Astrocyte (in vitro differentiated cells and primary cell): ENCODE measurements at regions not wholly inside any gene's neighbourhood (a gene's known extent, or its start where the extent isn't known, plus 50 kb on each side); places are given as distances from the start of the nearest gene placed in this dataset.

Experiments used
- DNase-seq: peaks from one replicate; pipeline ENCODE4 v3.0.0-alpha.2; 2010; ENCODE audit warnings: low read depth
- FAIRE-seq: peaks from 2 replicates; lab custom pipeline; 2011; peaks lifted over from hg19 to GRCh38; lab: Jason Lieb, UNC
- H2AFZ ChIP-seq: 2 replicates; pipeline ENCODE4 v1.6.0; 2012; ENCODE audit warnings: low read depth, low read length, inconsistent platforms
- H3K27ac ChIP-seq: 2 replicates; pipeline ENCODE4 v1.5.1; 2011; ENCODE audit warnings: low read depth, low read length, inconsistent platforms
- H3K27me3 ChIP-seq: 2 replicates; pipeline ENCODE4 v1.6.0; 2011; ENCODE audit warnings: low read length, inconsistent platforms; ENCODE audit not compliant: insufficient read depth
- H3K36me3 ChIP-seq: 2 replicates; pipeline ENCODE4 v1.5.1; 2011; ENCODE audit warnings: low read length, inconsistent platforms; ENCODE audit not compliant: insufficient read depth
- H3K4me1 ChIP-seq: 2 replicates; pipeline ENCODE4 v1.5.1; 2011; ENCODE audit warnings: low read length, inconsistent platforms; ENCODE audit not compliant: insufficient read depth
- H3K4me2 ChIP-seq: 2 replicates; pipeline ENCODE4 v1.6.0; 2012; ENCODE audit warnings: low read length, inconsistent platforms
- H3K4me3 ChIP-seq: 2 replicates; pipeline ENCODE4 v1.5.1; 2011; ENCODE audit warnings: low read depth, mild to moderate bottlenecking, low read length, inconsistent platforms; ENCODE audit not compliant: insufficient read depth
- H3K79me2 ChIP-seq: 2 replicates; pipeline ENCODE4 v1.6.0; 2012; ENCODE audit warnings: mild to moderate bottlenecking, low read length, inconsistent platforms; ENCODE audit not compliant: insufficient read depth
- H3K9ac ChIP-seq: 2 replicates; pipeline ENCODE4 v1.6.0; 2012; ENCODE audit warnings: mild to moderate bottlenecking, low read length, inconsistent platforms
- H3K9me3 ChIP-seq: 2 replicates; pipeline ENCODE4 v1.5.1; 2012; ENCODE audit warnings: low read depth, mild to moderate bottlenecking, low read length, inconsistent platforms; ENCODE audit not compliant: insufficient read depth
- H4K20me1 ChIP-seq: 2 replicates; pipeline ENCODE4 v1.6.0; 2012; ENCODE audit warnings: low read length, inconsistent platforms; ENCODE audit not compliant: insufficient read depth
- H3K27ac Mint-ChIP-seq: one replicate; pipeline ENCODE4 v1.8.0; 2021; ENCODE audit warnings: mild to moderate bottlenecking, mixed read lengths; ENCODE audit not compliant: unreplicated experiment
- H3K27me3 Mint-ChIP-seq: one replicate; pipeline ENCODE4 v1.8.0; 2021; ENCODE audit warnings: low read depth, mixed read lengths; ENCODE audit not compliant: unreplicated experiment
- H3K36me3 Mint-ChIP-seq: one replicate; pipeline ENCODE4 v1.8.0; 2021; ENCODE audit warnings: low read depth, mixed read lengths; ENCODE audit not compliant: unreplicated experiment
- H3K4me1 Mint-ChIP-seq: one replicate; pipeline ENCODE4 v1.8.0; 2021; ENCODE audit warnings: low read depth, mixed read lengths; ENCODE audit not compliant: unreplicated experiment
- H3K4me3 Mint-ChIP-seq: one replicate; pipeline ENCODE4 v1.8.0; 2021; ENCODE audit warnings: mild to moderate bottlenecking, moderate library complexity, mixed read lengths; ENCODE audit not compliant: unreplicated experiment
- H3K9me3 Mint-ChIP-seq: one replicate; pipeline ENCODE4 v1.8.0; 2021; ENCODE audit warnings: mild to moderate bottlenecking, mixed read lengths; ENCODE audit not compliant: unreplicated experiment
- CTCF ChIP-seq: IDR thresholded peaks from 2 replicates; pipeline ENCODE4 v1.5.1; 2011; ENCODE audit warnings: low read depth, mild to moderate bottlenecking, inconsistent platforms, low read length, moderate library complexity; ENCODE audit not compliant: insufficient read depth
- EZH2 ChIP-seq: IDR thresholded peaks from 2 replicates; pipeline ENCODE4 v1.6.1; 2012; ENCODE audit warnings: mild to moderate bottlenecking, low read length, inconsistent platforms; ENCODE audit not compliant: insufficient read depth

- Mint-ChIP-seq H3K27me3 (peaks cover 45% of the 10 kb centered on the region), H3K9me3 (peaks cover 16% of the 10 kb centered on the region), H3K27ac (no peak overlapping the region), H3K4me3 (no peak overlapping the region), H3K4me1 (no peaks in the 10 kb centered on the region), H3K36me3 (no peaks in the 10 kb centered on the region)
- no peaks in the 10 kb centered on the region for H3K79me2 ChIP-seq
- H3K4me3 ChIP-seq: no peak overlapping the region
- H3K36me3 ChIP-seq: no peaks in the 10 kb centered on the region
- H3K4me2 ChIP-seq: no peak overlapping the region
- peaks cover 2% of the 10 kb centered on the region for H3K9me3 ChIP-seq
- H3K4me1 ChIP-seq: no peaks in the 10 kb centered on the region
- no peaks in the 10 kb centered on the region for H4K20me1 ChIP-seq
- H3K27me3 ChIP-seq: no peaks in the 10 kb centered on the region
- no peak overlapping the region for H2AFZ ChIP-seq
- DNase-seq (no peak), FAIRE-seq (no peak)
- H3K9ac ChIP-seq: no peak overlapping the region
- no peak overlapping the region for H3K27ac ChIP-seq
- no peak for TF ChIP-seq CTCF
- TF ChIP-seq EZH2: no peak
Measured at GRCh38 chr20:63107449-63108200, 100.9 kb upstream of the BHLHE23 start.

- no peak overlapping the region for H2AFZ ChIP-seq
- no peaks in the 10 kb centered on the region for H3K9me3 ChIP-seq
- no peak for FAIRE-seq
- no peak for DNase-seq
- no peak for TF ChIP-seq EZH2
- no peak for TF ChIP-seq CTCF
- no peak overlapping the region for H3K4me2 ChIP-seq
- Mint-ChIP-seq H3K36me3 (no peaks in the 10 kb centered on the region), H3K27ac (no peak overlapping the region), H3K4me1 (no peaks in the 10 kb centered on the region), H3K9me3 (peaks cover 14% of the 10 kb centered on the region), H3K4me3 (no peak overlapping the region), H3K27me3 (peaks cover 43% of the 10 kb centered on the region)
- peaks cover 3% of the 10 kb centered on the region for H3K4me1 ChIP-seq
- H3K27ac ChIP-seq: no peak overlapping the region
- H3K9ac ChIP-seq: no peak overlapping the region
- no peak overlapping the region for H3K4me3 ChIP-seq
- peaks cover 3% of the 10 kb centered on the region for H3K27me3 ChIP-seq
- H4K20me1 ChIP-seq: no peaks in the 10 kb centered on the region
- H3K79me2 ChIP-seq: no peaks in the 10 kb centered on the region
- no peaks in the 10 kb centered on the region for H3K36me3 ChIP-seq
Measured at GRCh38 chr20:63106765-63107448, 100.1 kb upstream of the BHLHE23 start.
